ENCODE measurements at regions not wholly inside any gene's neighbourhood (a gene's known extent, or its start where the extent isn't known, plus 50 kb on each side); places are given as distances from the start of the nearest gene placed in this dataset.

DNA sequence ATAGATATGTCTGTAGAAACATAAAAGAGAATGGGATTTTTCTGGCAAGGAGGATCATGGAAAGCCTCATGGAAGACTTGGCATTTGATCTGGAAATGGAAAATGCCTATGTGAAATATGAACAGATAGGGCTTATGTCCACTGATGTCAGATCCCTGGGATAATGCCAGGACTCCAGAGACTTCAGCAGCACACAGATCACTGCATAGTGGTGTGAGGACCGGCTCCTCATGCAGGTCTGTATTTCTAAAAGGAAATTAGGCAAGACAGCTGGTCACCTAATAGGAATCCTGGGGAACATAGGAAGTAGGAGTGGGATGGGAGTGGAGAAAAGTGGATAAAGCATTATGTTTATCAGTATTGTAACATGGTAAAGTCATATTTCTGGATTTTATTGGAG, 56.8 kb upstream of the IPO9 start:
- TF ChIP-seq, protein P1, sequence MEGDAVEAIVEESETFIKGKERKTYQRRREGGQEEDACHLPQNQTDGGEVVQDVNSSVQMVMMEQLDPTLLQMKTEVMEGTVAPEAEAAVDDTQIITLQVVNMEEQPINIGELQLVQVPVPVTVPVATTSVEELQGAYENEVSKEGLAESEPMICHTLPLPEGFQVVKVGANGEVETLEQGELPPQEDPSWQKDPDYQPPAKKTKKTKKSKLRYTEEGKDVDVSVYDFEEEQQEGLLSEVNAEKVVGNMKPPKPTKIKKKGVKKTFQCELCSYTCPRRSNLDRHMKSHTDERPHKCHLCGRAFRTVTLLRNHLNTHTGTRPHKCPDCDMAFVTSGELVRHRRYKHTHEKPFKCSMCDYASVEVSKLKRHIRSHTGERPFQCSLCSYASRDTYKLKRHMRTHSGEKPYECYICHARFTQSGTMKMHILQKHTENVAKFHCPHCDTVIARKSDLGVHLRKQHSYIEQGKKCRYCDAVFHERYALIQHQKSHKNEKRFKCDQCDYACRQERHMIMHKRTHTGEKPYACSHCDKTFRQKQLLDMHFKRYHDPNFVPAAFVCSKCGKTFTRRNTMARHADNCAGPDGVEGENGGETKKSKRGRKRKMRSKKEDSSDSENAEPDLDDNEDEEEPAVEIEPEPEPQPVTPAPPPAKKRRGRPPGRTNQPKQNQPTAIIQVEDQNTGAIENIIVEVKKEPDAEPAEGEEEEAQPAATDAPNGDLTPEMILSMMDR (IDR thresholded peaks at IDR 0.05; ENCODE audit: insufficient read depth, low read length), result no peak
- TF ChIP-seq, protein P2, sequence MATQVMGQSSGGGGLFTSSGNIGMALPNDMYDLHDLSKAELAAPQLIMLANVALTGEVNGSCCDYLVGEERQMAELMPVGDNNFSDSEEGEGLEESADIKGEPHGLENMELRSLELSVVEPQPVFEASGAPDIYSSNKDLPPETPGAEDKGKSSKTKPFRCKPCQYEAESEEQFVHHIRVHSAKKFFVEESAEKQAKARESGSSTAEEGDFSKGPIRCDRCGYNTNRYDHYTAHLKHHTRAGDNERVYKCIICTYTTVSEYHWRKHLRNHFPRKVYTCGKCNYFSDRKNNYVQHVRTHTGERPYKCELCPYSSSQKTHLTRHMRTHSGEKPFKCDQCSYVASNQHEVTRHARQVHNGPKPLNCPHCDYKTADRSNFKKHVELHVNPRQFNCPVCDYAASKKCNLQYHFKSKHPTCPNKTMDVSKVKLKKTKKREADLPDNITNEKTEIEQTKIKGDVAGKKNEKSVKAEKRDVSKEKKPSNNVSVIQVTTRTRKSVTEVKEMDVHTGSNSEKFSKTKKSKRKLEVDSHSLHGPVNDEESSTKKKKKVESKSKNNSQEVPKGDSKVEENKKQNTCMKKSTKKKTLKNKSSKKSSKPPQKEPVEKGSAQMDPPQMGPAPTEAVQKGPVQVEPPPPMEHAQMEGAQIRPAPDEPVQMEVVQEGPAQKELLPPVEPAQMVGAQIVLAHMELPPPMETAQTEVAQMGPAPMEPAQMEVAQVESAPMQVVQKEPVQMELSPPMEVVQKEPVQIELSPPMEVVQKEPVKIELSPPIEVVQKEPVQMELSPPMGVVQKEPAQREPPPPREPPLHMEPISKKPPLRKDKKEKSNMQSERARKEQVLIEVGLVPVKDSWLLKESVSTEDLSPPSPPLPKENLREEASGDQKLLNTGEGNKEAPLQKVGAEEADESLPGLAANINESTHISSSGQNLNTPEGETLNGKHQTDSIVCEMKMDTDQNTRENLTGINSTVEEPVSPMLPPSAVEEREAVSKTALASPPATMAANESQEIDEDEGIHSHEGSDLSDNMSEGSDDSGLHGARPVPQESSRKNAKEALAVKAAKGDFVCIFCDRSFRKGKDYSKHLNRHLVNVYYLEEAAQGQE (IDR thresholded peaks at IDR 0.05; ENCODE audit: insufficient replicate concordance, low read depth), result no peak

Measured in HL-60 (cell line).